ENCODE measurements at regions not wholly inside any gene's neighbourhood (a gene's known extent, or its start where the extent isn't known, plus 50 kb on each side); places are given as distances from the start of the nearest gene placed in this dataset.

GRCh38 chr4:124555959-124556358 lies 156.6 kb downstream of the ANKRD50 start:
- DNase-seq (ENCODE audit: low read depth in 1 of 2, low spot score in 1 of 2) = no peak

DNA sequence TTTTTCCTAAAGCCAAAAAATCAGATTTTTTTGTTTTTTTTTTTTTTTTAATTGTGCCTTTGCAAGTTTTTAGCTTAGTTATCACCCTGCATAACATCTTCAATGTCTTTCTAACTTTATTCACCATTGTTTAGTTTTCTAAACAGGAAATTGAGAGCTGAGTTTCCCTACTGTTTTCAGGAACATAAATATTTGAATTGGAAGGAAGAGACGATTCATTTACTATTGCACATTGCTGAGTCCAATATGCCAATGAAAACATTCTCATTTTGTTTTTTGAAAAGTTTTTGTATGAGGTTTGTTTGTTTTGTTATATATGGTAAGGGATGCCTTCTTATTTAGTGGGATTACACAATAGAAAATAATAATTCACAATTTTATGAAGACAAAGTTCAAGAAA lies 148.4 kb downstream of the ANKRD50 start:
- DNase-seq (ENCODE audit: low read depth in 1 of 2, low spot score in 1 of 2) = no peak

DNA sequence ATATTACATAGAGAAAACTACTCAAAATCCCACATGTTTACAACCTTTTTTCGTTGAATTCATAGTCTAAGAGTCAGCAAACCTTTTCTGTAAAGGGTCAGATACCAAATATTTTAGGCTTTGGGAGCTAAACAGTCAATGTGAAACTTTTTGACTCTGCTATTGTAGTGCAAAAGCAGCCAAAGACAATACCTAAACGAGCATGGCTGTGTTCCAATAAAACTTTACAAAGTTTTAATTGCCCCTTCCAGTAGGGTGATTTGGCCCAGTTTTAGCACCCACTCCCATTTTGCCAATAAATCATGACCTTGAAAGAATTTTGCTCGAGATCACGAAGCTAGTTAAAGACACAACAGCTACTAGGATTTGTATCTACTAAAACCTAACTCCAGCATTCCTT lies 147.2 kb downstream of the ANKRD50 start:
- DNase-seq (ENCODE audit: low read depth in 1 of 2, low spot score in 1 of 2) = no peak

DNA sequence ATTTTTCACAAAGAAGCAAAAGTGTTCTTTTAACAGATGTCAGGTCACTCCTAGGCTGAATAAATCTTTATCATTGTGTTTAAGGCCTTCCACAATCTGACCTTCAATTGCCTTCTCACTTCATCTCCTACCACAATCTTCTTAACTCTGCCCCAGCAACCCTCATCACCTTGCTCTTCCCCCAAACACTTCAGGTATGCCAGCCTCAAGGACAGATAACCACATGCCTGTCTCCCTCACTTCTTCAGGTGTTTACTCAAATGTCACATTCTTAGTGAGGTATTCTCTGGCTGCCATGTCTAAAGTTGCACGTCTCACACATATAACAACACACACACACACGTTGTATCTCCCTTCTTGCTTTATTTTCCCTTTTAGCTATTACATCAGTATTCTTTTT lies 146.5 kb downstream of the ANKRD50 start:
- no peak for DNase-seq (ENCODE audit: low read depth in 1 of 2, low spot score in 1 of 2)

- DNase-seq (ENCODE audit: low read depth in 1 of 2, low spot score in 1 of 2) = no peak
Observed at GRCh38 chr4:124573056-124573455, 139.5 kb downstream of the ANKRD50 start.

DNA sequence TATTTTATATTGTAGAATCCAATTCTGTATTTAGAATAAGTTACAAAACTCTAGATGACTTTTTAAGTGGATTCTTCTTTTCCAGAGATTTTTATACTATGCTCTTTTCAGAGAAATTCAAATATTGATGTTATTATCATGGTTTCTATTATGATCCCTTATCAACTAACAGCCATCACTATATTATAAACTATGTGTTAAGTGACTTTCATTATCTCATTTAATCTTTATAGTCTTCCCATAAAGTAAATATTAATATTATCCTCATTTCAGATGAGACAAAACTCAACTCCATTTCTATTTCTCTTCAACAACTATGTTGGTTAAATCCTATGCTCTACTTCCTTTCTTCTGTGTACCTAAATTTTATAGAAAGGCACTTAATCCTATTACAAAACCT lies 132.6 kb downstream of the ANKRD50 start:
- DNase-seq (ENCODE audit: low read depth in 1 of 2, low spot score in 1 of 2) = no peak

GRCh38 chr4:124583797-124584196 lies 128.7 kb downstream of the ANKRD50 start:
- no peak for DNase-seq (ENCODE audit: low read depth in 1 of 2, low spot score in 1 of 2)

- no peak for DNase-seq (ENCODE audit: low read depth in 1 of 2, low spot score in 1 of 2)
Observed at GRCh38 chr4:124589786-124590185, 122.7 kb downstream of the ANKRD50 start.

GRCh38 chr4:124590480-124590879 lies 122.1 kb downstream of the ANKRD50 start:
- no peak for DNase-seq (ENCODE audit: low read depth in 1 of 2, low spot score in 1 of 2)

GRCh38 chr4:124591637-124592036 lies 120.9 kb downstream of the ANKRD50 start:
- no peak for DNase-seq (ENCODE audit: low read depth in 1 of 2, low spot score in 1 of 2)

DNA sequence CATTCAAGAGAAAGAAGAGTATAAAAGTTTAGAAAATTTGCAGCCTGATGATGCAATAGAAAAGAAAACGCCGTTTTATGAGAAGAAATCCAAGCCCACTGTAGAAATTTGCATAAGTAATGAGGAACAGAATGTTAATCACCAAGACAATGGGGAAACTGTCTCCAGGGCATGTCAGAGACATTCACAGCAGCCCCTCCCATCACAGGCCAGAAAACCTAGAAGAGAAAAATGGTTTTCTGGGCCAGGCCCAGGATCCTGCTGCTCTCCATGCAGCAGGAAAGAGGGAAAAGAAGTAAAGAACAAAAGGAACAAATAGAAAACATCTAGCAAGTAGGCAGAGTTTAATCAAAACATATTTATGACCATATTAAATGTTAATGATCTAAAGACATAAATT lies 119.0 kb downstream of the ANKRD50 start:
- DNase-seq (ENCODE audit: low read depth in 1 of 2, low spot score in 1 of 2) = no peak

GRCh38 chr4:124594945-124595344 lies 117.6 kb downstream of the ANKRD50 start:
- no peak for DNase-seq (ENCODE audit: low read depth in 1 of 2, low spot score in 1 of 2)

GRCh38 chr4:124596816-124597215 lies 115.7 kb downstream of the ANKRD50 start:
- no peak for DNase-seq (ENCODE audit: low read depth in 1 of 2, low spot score in 1 of 2)

- DNase-seq (ENCODE audit: low read depth in 1 of 2, low spot score in 1 of 2) = no peak
Observed at GRCh38 chr4:124610211-124610610, 102.3 kb downstream of the ANKRD50 start.
